ENCODE measurements at regions not wholly inside any gene's neighbourhood (a gene's known extent, or its start where the extent isn't known, plus 50 kb on each side); places are given as distances from the start of the nearest gene placed in this dataset.

- H3K9me3 ChIP-seq (ENCODE audit: control insufficient read depth in 1 of 2, low read length in 2 of 2) = no peaks in the 10 kb centered on the region
- no peak overlapping the region for H3K4me3 ChIP-seq (ENCODE audit: low read depth in 1 of 2, low read length in 2 of 2)
- no peaks in the 10 kb centered on the region for H3K4me1 ChIP-seq (ENCODE audit: control insufficient read depth in 1 of 2, insufficient read depth in 2 of 2, low read length in 2 of 2)
- H3K27ac ChIP-seq (ENCODE audit: low read depth, low read length) = no peak overlapping the region
- no peak overlapping the region for H3K9ac ChIP-seq (ENCODE audit: low read depth in 1 of 2, low read length in 2 of 2)
- no peaks in the 10 kb centered on the region for H3K27me3 ChIP-seq (ENCODE audit: control insufficient read depth in 1 of 2, insufficient read depth in 2 of 2, low read length in 2 of 2)
- H3K36me3 ChIP-seq (ENCODE audit: control insufficient read depth in 1 of 2, insufficient read depth in 2 of 2, low read length in 2 of 2) = no peaks in the 10 kb centered on the region
Observed at GRCh38 chr4:170248576-170248975, 158.8 kb upstream of the AADAT start.

GRCh38 chr4:170248029-170248428 is 158.3 kb upstream of the AADAT start:
- no peak overlapping the region for H3K9ac ChIP-seq (ENCODE audit: low read depth in 1 of 2, low read length in 2 of 2)
- H3K4me3 ChIP-seq (ENCODE audit: low read depth in 1 of 2, low read length in 2 of 2) = no peak overlapping the region
- no peaks in the 10 kb centered on the region for H3K27me3 ChIP-seq (ENCODE audit: control insufficient read depth in 1 of 2, insufficient read depth in 2 of 2, low read length in 2 of 2)
- H3K36me3 ChIP-seq (ENCODE audit: control insufficient read depth in 1 of 2, insufficient read depth in 2 of 2, low read length in 2 of 2) = no peaks in the 10 kb centered on the region
- no peak overlapping the region for H3K27ac ChIP-seq (ENCODE audit: low read depth, low read length)
- H3K9me3 ChIP-seq (ENCODE audit: control insufficient read depth in 1 of 2, low read length in 2 of 2) = no peaks in the 10 kb centered on the region
- no peaks in the 10 kb centered on the region for H3K4me1 ChIP-seq (ENCODE audit: control insufficient read depth in 1 of 2, insufficient read depth in 2 of 2, low read length in 2 of 2)

GRCh38 chr4:170247596-170247995 is 157.8 kb upstream of the AADAT start:
- Histone ChIP-seq H3K36me3 (ENCODE audit: control insufficient read depth in 1 of 2, insufficient read depth in 2 of 2, low read length in 2 of 2) (no peaks in the 10 kb centered on the region), H3K9ac (ENCODE audit: low read depth in 1 of 2, low read length in 2 of 2) (no peak overlapping the region), H3K4me3 (ENCODE audit: low read depth in 1 of 2, low read length in 2 of 2) (no peak overlapping the region), H3K27ac (ENCODE audit: low read depth, low read length) (no peak overlapping the region), H3K27me3 (ENCODE audit: control insufficient read depth in 1 of 2, insufficient read depth in 2 of 2, low read length in 2 of 2) (no peaks in the 10 kb centered on the region), H3K4me1 (ENCODE audit: control insufficient read depth in 1 of 2, insufficient read depth in 2 of 2, low read length in 2 of 2) (no peaks in the 10 kb centered on the region), H3K9me3 (ENCODE audit: control insufficient read depth in 1 of 2, low read length in 2 of 2) (no peaks in the 10 kb centered on the region)

- H3K9me3 ChIP-seq (ENCODE audit: control insufficient read depth in 1 of 2, low read length in 2 of 2) = no peaks in the 10 kb centered on the region
- H3K27ac ChIP-seq (ENCODE audit: low read depth, low read length) = no peak overlapping the region
- H3K36me3 ChIP-seq (ENCODE audit: control insufficient read depth in 1 of 2, insufficient read depth in 2 of 2, low read length in 2 of 2) = no peaks in the 10 kb centered on the region
- H3K4me1 ChIP-seq (ENCODE audit: control insufficient read depth in 1 of 2, insufficient read depth in 2 of 2, low read length in 2 of 2) = no peaks in the 10 kb centered on the region
- H3K4me3 ChIP-seq (ENCODE audit: low read depth in 1 of 2, low read length in 2 of 2) = no peak overlapping the region
- no peaks in the 10 kb centered on the region for H3K27me3 ChIP-seq (ENCODE audit: control insufficient read depth in 1 of 2, insufficient read depth in 2 of 2, low read length in 2 of 2)
- no peak overlapping the region for H3K9ac ChIP-seq (ENCODE audit: low read depth in 1 of 2, low read length in 2 of 2)
Observed at GRCh38 chr4:170243662-170244288, 154.0 kb upstream of the AADAT start.

GRCh38 chr4:170242471-170242870 is 152.7 kb upstream of the AADAT start:
- Histone ChIP-seq H3K27ac (ENCODE audit: low read depth, low read length) (no peak overlapping the region), H3K4me1 (ENCODE audit: control insufficient read depth in 1 of 2, insufficient read depth in 2 of 2, low read length in 2 of 2) (no peaks in the 10 kb centered on the region), H3K27me3 (ENCODE audit: control insufficient read depth in 1 of 2, insufficient read depth in 2 of 2, low read length in 2 of 2) (no peaks in the 10 kb centered on the region), H3K9me3 (ENCODE audit: control insufficient read depth in 1 of 2, low read length in 2 of 2) (no peaks in the 10 kb centered on the region), H3K9ac (ENCODE audit: low read depth in 1 of 2, low read length in 2 of 2) (no peak overlapping the region), H3K4me3 (ENCODE audit: low read depth in 1 of 2, low read length in 2 of 2) (no peak overlapping the region), H3K36me3 (ENCODE audit: control insufficient read depth in 1 of 2, insufficient read depth in 2 of 2, low read length in 2 of 2) (no peaks in the 10 kb centered on the region)

- Histone ChIP-seq H3K36me3 (ENCODE audit: control insufficient read depth in 1 of 2, insufficient read depth in 2 of 2, low read length in 2 of 2) (no peaks in the 10 kb centered on the region), H3K4me1 (ENCODE audit: control insufficient read depth in 1 of 2, insufficient read depth in 2 of 2, low read length in 2 of 2) (no peaks in the 10 kb centered on the region), H3K9me3 (ENCODE audit: control insufficient read depth in 1 of 2, low read length in 2 of 2) (no peaks in the 10 kb centered on the region), H3K27me3 (ENCODE audit: control insufficient read depth in 1 of 2, insufficient read depth in 2 of 2, low read length in 2 of 2) (no peaks in the 10 kb centered on the region), H3K4me3 (ENCODE audit: low read depth in 1 of 2, low read length in 2 of 2) (no peak overlapping the region), H3K9ac (ENCODE audit: low read depth in 1 of 2, low read length in 2 of 2) (no peak overlapping the region), H3K27ac (ENCODE audit: low read depth, low read length) (no peak overlapping the region)
Observed at GRCh38 chr4:170234800-170235199, 145.0 kb upstream of the AADAT start.

- Histone ChIP-seq H3K9me3 (ENCODE audit: control insufficient read depth in 1 of 2, low read length in 2 of 2) (no peaks in the 10 kb centered on the region), H3K9ac (ENCODE audit: low read depth in 1 of 2, low read length in 2 of 2) (no peak overlapping the region), H3K36me3 (ENCODE audit: control insufficient read depth in 1 of 2, insufficient read depth in 2 of 2, low read length in 2 of 2) (no peaks in the 10 kb centered on the region), H3K27me3 (ENCODE audit: control insufficient read depth in 1 of 2, insufficient read depth in 2 of 2, low read length in 2 of 2) (no peaks in the 10 kb centered on the region), H3K4me1 (ENCODE audit: control insufficient read depth in 1 of 2, insufficient read depth in 2 of 2, low read length in 2 of 2) (no peaks in the 10 kb centered on the region), H3K4me3 (ENCODE audit: low read depth in 1 of 2, low read length in 2 of 2) (no peak overlapping the region), H3K27ac (ENCODE audit: low read depth, low read length) (no peak overlapping the region)
Observed at GRCh38 chr4:170231377-170231776, 141.6 kb upstream of the AADAT start.

- H3K4me3 ChIP-seq (ENCODE audit: low read depth in 1 of 2, low read length in 2 of 2) = no peak overlapping the region
- H3K27ac ChIP-seq (ENCODE audit: low read depth, low read length) = no peak overlapping the region
- H3K27me3 ChIP-seq (ENCODE audit: control insufficient read depth in 1 of 2, insufficient read depth in 2 of 2, low read length in 2 of 2) = no peaks in the 10 kb centered on the region
- no peaks in the 10 kb centered on the region for H3K36me3 ChIP-seq (ENCODE audit: control insufficient read depth in 1 of 2, insufficient read depth in 2 of 2, low read length in 2 of 2)
- no peak overlapping the region for H3K9ac ChIP-seq (ENCODE audit: low read depth in 1 of 2, low read length in 2 of 2)
- no peaks in the 10 kb centered on the region for H3K4me1 ChIP-seq (ENCODE audit: control insufficient read depth in 1 of 2, insufficient read depth in 2 of 2, low read length in 2 of 2)
- H3K9me3 ChIP-seq (ENCODE audit: control insufficient read depth in 1 of 2, low read length in 2 of 2) = no peaks in the 10 kb centered on the region
Observed at GRCh38 chr4:170230242-170230641, 140.5 kb upstream of the AADAT start.

GRCh38 chr4:170229006-170229405 is 139.2 kb upstream of the AADAT start:
- Histone ChIP-seq H3K36me3 (ENCODE audit: control insufficient read depth in 1 of 2, insufficient read depth in 2 of 2, low read length in 2 of 2) (no peaks in the 10 kb centered on the region), H3K9me3 (ENCODE audit: control insufficient read depth in 1 of 2, low read length in 2 of 2) (no peaks in the 10 kb centered on the region), H3K27ac (ENCODE audit: low read depth, low read length) (no peak overlapping the region)

GRCh38 chr4:170227928-170228327 is 138.2 kb upstream of the AADAT start:
- H3K27me3 ChIP-seq (ENCODE audit: control insufficient read depth in 1 of 2, insufficient read depth in 2 of 2, low read length in 2 of 2) = no peaks in the 10 kb centered on the region
- H3K27ac ChIP-seq (ENCODE audit: low read depth, low read length) = no peak overlapping the region
- H3K4me3 ChIP-seq (ENCODE audit: low read depth in 1 of 2, low read length in 2 of 2) = no peak overlapping the region
- no peaks in the 10 kb centered on the region for H3K9me3 ChIP-seq (ENCODE audit: control insufficient read depth in 1 of 2, low read length in 2 of 2)
- no peaks in the 10 kb centered on the region for H3K36me3 ChIP-seq (ENCODE audit: control insufficient read depth in 1 of 2, insufficient read depth in 2 of 2, low read length in 2 of 2)
- H3K9ac ChIP-seq (ENCODE audit: low read depth in 1 of 2, low read length in 2 of 2) = no peak overlapping the region
- H3K4me1 ChIP-seq (ENCODE audit: control insufficient read depth in 1 of 2, insufficient read depth in 2 of 2, low read length in 2 of 2) = no peaks in the 10 kb centered on the region

More at GRCh38 chr4:170229006-170229405, 139.2 kb upstream of the AADAT start:
- H3K27me3 ChIP-seq (ENCODE audit: control insufficient read depth in 1 of 2, insufficient read depth in 2 of 2, low read length in 2 of 2) = no peaks in the 10 kb centered on the region
- no peaks in the 10 kb centered on the region for H3K4me1 ChIP-seq (ENCODE audit: control insufficient read depth in 1 of 2, insufficient read depth in 2 of 2, low read length in 2 of 2)
- no peak overlapping the region for H3K4me3 ChIP-seq (ENCODE audit: low read depth in 1 of 2, low read length in 2 of 2)
- H3K9ac ChIP-seq (ENCODE audit: low read depth in 1 of 2, low read length in 2 of 2) = no peak overlapping the region

GRCh38 chr4:170226288-170226687 is 136.5 kb upstream of the AADAT start:
- Histone ChIP-seq H3K27me3 (ENCODE audit: control insufficient read depth in 1 of 2, insufficient read depth in 2 of 2, low read length in 2 of 2) (no peaks in the 10 kb centered on the region), H3K4me3 (ENCODE audit: low read depth in 1 of 2, low read length in 2 of 2) (no peak overlapping the region), H3K4me1 (ENCODE audit: control insufficient read depth in 1 of 2, insufficient read depth in 2 of 2, low read length in 2 of 2) (no peaks in the 10 kb centered on the region), H3K27ac (ENCODE audit: low read depth, low read length) (no peak overlapping the region), H3K9ac (ENCODE audit: low read depth in 1 of 2, low read length in 2 of 2) (no peak overlapping the region), H3K36me3 (ENCODE audit: control insufficient read depth in 1 of 2, insufficient read depth in 2 of 2, low read length in 2 of 2) (no peaks in the 10 kb centered on the region), H3K9me3 (ENCODE audit: control insufficient read depth in 1 of 2, low read length in 2 of 2) (peaks cover 0 to 3% of the 10 kb centered on the region in 2 donors)

Data from duodenal mucosa (tissue), 2 donors.